Neural crest cell (in vitro differentiated cells): ENCODE measurements at regions not wholly inside any gene's neighbourhood (a gene's known extent, or its start where the extent isn't known, plus 50 kb on each side); places are given as distances from the start of the nearest gene placed in this dataset.

Experiments used
- DNase-seq: peaks from one replicate; pipeline ENCODE4 v3.0.0; 2021; ENCODE audit warnings: low read depth, mixed read lengths, low spot score
- H3K27ac Mint-ChIP-seq: one replicate; pipeline ENCODE4 v1.8.0; 2021; ENCODE audit warnings: mild to moderate bottlenecking, mixed read lengths; ENCODE audit not compliant: unreplicated experiment
- H3K27me3 Mint-ChIP-seq: 2 replicates; pipeline ENCODE4 v1.8.0; 2021; ENCODE audit warnings: low read depth, mild to moderate bottlenecking, mixed read lengths
- H3K36me3 Mint-ChIP-seq: 2 replicates; pipeline ENCODE4 v1.8.0; 2021; ENCODE audit warnings: low read depth, mild to moderate bottlenecking, mixed read lengths
- H3K4me1 Mint-ChIP-seq: 2 replicates; pipeline ENCODE4 v1.8.0; 2021; ENCODE audit warnings: mixed read lengths
- H3K4me3 Mint-ChIP-seq: one replicate; pipeline ENCODE4 v1.8.0; 2021; ENCODE audit warnings: mild to moderate bottlenecking, mixed read lengths
- H3K9me3 Mint-ChIP-seq: 2 replicates; pipeline ENCODE4 v1.8.0; 2021; ENCODE audit warnings: mixed read lengths
- CTCF ChIP-seq: fragments of 200-600 bp; sonication (generic); conservative IDR thresholded peaks from 2 replicates; pipeline ENCODE4 v1.5.0; 2021; ENCODE audit warnings: antibody characterized with exemption, mild to moderate bottlenecking

GRCh38 chr14:104371031-104371430, 208.5 kb upstream of the C14orf180 start:
- Mint-ChIP-seq H3K4me1 (peaks cover 3% of the 10 kb centered on the region), H3K36me3 (no peaks in the 10 kb centered on the region), H3K9me3 (no peaks in the 10 kb centered on the region), H3K4me3 (no peak overlapping the region), H3K27ac (no peak overlapping the region), H3K27me3 (no peaks in the 10 kb centered on the region)
- DNase-seq: no peak
- TF ChIP-seq CTCF: no peak

DNA sequence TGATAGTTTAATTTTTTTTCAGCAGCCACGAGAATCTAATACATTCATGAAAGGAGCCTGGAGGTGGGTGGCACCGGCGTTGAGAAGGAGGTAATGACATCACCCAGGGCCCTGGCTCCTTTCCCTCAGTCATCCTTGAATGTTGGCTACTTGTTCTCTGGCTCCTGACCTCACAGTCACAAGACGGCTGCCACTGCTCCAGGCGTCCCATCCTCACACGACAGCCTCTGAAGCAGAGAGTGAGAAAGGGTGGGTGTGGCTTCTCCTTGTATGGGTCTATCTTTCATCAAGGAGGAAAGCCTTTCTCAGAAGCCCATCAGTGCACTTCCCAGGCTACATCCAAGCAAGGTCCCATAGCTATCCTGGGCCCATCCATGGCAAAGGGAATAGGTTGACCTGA, 207.6 kb upstream of the C14orf180 start:
- no peaks in the 10 kb centered on the region for H3K36me3 Mint-ChIP-seq
- TF ChIP-seq CTCF: no peak
- DNase-seq: no peak
- peaks cover 3% of the 10 kb centered on the region for H3K4me1 Mint-ChIP-seq
- H3K27me3 Mint-ChIP-seq: no peaks in the 10 kb centered on the region
- no peaks in the 10 kb centered on the region for H3K9me3 Mint-ChIP-seq
- H3K27ac Mint-ChIP-seq: no peak overlapping the region
- no peak overlapping the region for H3K4me3 Mint-ChIP-seq

GRCh38 chr14:104372390-104373054, 207.0 kb upstream of the C14orf180 start:
- Mint-ChIP-seq H3K36me3 (no peaks in the 10 kb centered on the region), H3K27me3 (no peaks in the 10 kb centered on the region), H3K9me3 (no peaks in the 10 kb centered on the region), H3K4me1 (peaks cover 3% of the 10 kb centered on the region), H3K27ac (no peak overlapping the region), H3K4me3 (no peak overlapping the region)
- DNase-seq: no peak
- no peak for TF ChIP-seq CTCF

GRCh38 chr14:104373055-104373854, 206.3 kb upstream of the C14orf180 start:
- DNase-seq: no peak
- Mint-ChIP-seq H3K4me1 (peaks cover 3% of the 10 kb centered on the region), H3K4me3 (no peak overlapping the region), H3K36me3 (no peaks in the 10 kb centered on the region), H3K27ac (peak overlapping the region; percentile 67), H3K27me3 (peaks cover under 1% of the 10 kb centered on the region), H3K9me3 (no peaks in the 10 kb centered on the region)
- no peak for TF ChIP-seq CTCF

DNA sequence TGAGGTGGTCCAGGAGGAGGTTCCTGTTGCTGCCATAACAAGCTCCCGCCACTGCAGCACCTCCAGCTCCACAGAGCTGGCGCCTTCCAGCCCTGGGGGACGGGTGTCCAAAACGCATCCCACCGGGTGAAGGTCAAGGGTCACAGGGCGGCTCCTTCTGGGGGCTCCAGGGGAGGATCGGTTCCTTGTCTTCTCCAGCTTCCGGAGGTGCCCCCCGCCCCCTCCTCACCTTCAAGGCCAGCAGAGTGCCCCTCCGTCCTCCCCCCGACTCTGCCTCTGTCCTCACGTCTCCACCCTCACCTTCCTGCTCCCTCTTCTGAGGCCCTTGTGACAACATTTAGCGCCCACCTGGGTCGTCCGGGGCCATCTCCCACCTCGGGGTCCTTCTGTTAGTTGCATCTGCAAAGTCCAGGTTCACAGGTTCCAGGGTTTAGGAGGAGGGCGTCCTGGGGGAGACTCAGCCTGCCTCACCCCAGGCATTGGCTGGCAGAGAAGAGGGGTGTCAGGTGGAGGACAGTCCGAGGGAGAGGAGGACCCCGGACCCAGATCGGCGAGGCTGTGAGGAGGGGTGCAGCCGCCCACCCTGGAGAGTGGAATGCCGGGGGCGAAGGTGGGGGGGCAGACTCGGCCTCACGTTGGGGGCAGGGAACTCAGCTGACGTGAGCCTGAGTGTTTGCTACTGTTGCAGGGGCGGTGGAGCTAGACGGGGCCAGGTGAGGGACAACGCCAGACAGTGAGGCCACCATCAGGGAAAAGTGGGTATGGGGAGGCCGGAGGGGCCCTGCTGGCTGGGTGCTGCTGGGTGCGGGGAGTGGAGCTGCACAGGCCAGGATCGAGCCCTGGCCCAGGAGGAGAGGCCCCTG, 205.5 kb upstream of the C14orf180 start:
- H3K4me3 Mint-ChIP-seq: no peak overlapping the region
- H3K36me3 Mint-ChIP-seq: no peaks in the 10 kb centered on the region
- H3K4me1 Mint-ChIP-seq: peaks cover 10% of the 10 kb centered on the region
- peaks cover 7% of the 10 kb centered on the region for H3K27me3 Mint-ChIP-seq
- no peaks in the 10 kb centered on the region for H3K9me3 Mint-ChIP-seq
- DNase-seq: no peak
- H3K27ac Mint-ChIP-seq: no peak overlapping the region
- no peak for TF ChIP-seq CTCF
